ENCODE measurements at regions not wholly inside any gene's neighbourhood (a gene's known extent, or its start where the extent isn't known, plus 50 kb on each side); places are given as distances from the start of the nearest gene placed in this dataset.

GRCh38 chr11:38814670-38815069 lies 2216.6 kb upstream of the RAG2 start:
- no peak for TF ChIP-seq MAX (IDR thresholded peaks at IDR 0.05; ENCODE audit: low read depth, low read length)
- no peak for TF ChIP-seq RCOR1 (conservative IDR thresholded peaks at IDR 0.05; ENCODE audit: low read depth, low read length)
- TF ChIP-seq BHLHE40 (IDR thresholded peaks at IDR 0.05; ENCODE audit: borderline replicate concordance in 1 of 2, low read depth in 2 of 2, low read length in 1 of 2): no peak
- no peak for TF ChIP-seq RAD21 (IDR thresholded peaks at IDR 0.05; ENCODE audit: insufficient read depth, low read depth, low read length)
- no peak for TF ChIP-seq SIX5 (IDR thresholded peaks at IDR 0.05; ENCODE audit: low read depth, low read length, severe bottlenecking)
- TF ChIP-seq EZH2 (IDR thresholded peaks at IDR 0.05; ENCODE audit: borderline replicate concordance, control insufficient read depth, low read depth, low read length): no peak
- TF ChIP-seq SMC3 (IDR thresholded peaks at IDR 0.05; ENCODE audit: borderline replicate concordance, low read length): no peak
- no peak for TF ChIP-seq CTCF (IDR thresholded peaks at IDR 0.05 in 2 of 3, conservative IDR thresholded peaks at IDR 0.05 in 1 of 3; ENCODE audit: control insufficient read depth in 2 of 3, extremely low read depth in 1 of 3, insufficient read depth in 1 of 3, low read depth in 3 of 3, low read length in 3 of 3)
- no peak for TF ChIP-seq SIN3A (IDR thresholded peaks at IDR 0.05; ENCODE audit: low read depth, low read length)
- no peak for TF ChIP-seq SP1 (IDR thresholded peaks at IDR 0.05; ENCODE audit: low read depth, low read length)
- TF ChIP-seq ZNF622 (IDR thresholded peaks at IDR 0.05): no peak

Data from GM12878 (cell line).